ENCODE measurements at regions not wholly inside any gene's neighbourhood (a gene's known extent, or its start where the extent isn't known, plus 50 kb on each side); places are given as distances from the start of the nearest gene placed in this dataset.
"Not testable (repeated sequence)": the region's sequence is repeated elsewhere in the genome, so short reads cannot be mapped to it uniquely, and the experiment has no call there.

DNA sequence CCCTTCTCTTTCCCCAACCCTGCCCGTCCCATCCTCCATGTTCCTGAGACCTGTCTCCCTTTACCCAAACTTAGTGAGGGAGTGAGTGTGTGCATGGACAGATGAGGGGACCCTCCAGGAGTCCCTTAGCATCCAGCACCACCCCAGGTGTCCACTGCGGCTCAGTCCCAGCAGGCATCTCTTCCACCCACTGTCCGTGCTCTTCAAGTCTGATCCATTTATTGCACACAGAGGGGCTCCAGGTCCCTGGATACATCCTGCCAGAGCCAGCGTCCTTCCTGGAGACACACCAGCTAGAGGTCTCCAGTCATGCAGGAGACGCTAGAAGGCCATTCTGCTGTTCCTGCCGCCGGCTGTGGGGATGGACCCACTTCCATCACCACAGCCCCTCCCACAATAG is 239.2 kb downstream of the ADGRD1 start:
- DNase-seq (ENCODE audit: low spot score) (no peak), FAIRE-seq (no peak)

DNA sequence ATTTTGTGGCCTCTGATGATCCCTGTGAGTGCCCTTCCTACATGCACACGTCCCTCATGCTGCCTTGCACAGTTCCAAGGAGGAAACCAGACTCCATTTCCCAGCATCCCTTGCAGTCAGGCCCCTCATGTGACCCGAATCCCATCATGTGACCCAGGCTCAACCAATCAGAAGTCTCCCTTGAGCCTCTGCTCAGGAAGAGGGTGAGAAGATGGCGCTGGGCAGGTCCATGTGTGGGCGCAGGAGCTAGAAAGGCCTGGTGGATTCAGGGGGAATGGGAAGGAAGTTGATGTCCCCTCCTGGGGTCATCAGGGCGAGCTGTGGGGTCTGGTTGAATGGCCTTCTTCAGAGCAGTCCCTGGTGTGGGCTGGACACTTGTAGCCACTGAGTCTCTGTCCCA is 240.5 kb downstream of the ADGRD1 start:
- DNase-seq (ENCODE audit: low spot score) = no peak
- no peak for FAIRE-seq

DNA sequence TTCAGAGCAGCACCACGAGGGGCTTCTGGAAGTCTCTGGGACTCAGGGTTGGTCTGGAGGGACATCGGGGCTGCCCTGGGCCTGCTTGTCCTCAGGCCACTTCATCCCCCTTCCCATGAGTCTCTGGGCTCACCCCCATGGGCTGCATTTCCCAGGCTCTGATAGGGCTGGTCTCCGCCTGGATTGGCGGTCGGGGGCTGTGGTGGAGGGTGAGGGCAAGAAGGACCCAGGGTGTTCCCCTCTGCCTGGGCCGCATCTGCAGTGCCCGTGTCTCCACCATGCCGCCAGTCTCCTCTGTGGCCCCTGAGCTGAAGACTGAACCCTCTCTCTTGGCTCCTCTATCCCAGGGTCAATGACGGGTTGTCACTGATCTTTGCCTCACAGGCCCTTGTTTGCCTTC is 242.1 kb downstream of the ADGRD1 start:
- DNase-seq (ENCODE audit: low spot score) (no peak), FAIRE-seq (no peak)

DNA sequence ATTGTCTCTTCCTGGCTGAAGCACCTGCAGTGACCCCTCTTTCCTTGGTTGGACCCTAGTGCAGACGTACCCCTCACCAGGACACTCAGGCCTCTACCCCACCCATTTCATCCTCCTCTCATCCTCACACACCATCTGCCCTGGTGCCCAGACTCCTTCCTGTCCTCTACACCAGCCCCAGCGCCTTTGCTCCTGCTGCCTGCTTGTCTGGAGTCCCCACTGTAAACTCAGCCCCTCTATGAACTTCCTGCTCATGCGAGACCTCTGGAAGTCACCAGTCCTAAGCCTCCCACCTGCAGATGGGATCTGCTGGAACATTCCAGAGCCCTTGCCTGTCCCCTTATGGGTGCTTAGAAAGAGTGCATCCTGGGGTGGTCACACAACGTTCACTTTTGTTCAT is 242.5 kb downstream of the ADGRD1 start:
- FAIRE-seq (no peak), DNase-seq (ENCODE audit: low spot score) (no peak)

DNA sequence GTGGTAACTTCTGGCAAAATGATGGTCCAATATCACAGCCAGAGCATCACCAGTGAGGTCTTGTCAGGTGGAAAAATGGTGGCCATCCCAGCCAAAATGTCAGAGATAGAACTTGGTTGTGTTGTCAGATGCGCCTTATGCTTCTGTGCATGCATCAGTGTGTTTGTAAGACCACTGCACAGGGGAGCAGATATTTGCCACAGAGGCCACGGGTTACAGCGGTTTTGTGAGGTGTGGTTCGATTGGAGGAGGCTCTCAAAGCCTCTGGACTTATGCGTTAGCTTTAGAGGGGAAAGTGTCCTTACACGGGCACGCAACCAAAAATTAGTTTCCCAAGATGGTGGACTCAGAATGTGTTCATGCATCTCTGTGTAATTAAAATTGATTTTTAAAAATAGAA is 243.8 kb downstream of the ADGRD1 start:
- FAIRE-seq (no peak), DNase-seq (ENCODE audit: low spot score) (no peak)

- DNase-seq (ENCODE audit: low spot score) = no peak
- no peak for FAIRE-seq
These were observed 245.5 kb downstream of the ADGRD1 start for GRCh38 chr12:131199221-131199620.

GRCh38 chr12:131201912-131202311 is 248.2 kb downstream of the ADGRD1 start:
- peak; percentile 79 for FAIRE-seq
- DNase-seq (ENCODE audit: low spot score) = not testable (repeated sequence)

- FAIRE-seq = no peak
These were observed 249.1 kb downstream of the ADGRD1 start for GRCh38 chr12:131202592-131203378.

GRCh38 chr12:131203666-131204415 is 250.1 kb downstream of the ADGRD1 start:
- DNase-seq (ENCODE audit: low spot score) (no peak), FAIRE-seq (no peak)

More at GRCh38 chr12:131202592-131203378, 249.1 kb downstream of the ADGRD1 start:
- no peak for DNase-seq (ENCODE audit: low spot score)

DNA sequence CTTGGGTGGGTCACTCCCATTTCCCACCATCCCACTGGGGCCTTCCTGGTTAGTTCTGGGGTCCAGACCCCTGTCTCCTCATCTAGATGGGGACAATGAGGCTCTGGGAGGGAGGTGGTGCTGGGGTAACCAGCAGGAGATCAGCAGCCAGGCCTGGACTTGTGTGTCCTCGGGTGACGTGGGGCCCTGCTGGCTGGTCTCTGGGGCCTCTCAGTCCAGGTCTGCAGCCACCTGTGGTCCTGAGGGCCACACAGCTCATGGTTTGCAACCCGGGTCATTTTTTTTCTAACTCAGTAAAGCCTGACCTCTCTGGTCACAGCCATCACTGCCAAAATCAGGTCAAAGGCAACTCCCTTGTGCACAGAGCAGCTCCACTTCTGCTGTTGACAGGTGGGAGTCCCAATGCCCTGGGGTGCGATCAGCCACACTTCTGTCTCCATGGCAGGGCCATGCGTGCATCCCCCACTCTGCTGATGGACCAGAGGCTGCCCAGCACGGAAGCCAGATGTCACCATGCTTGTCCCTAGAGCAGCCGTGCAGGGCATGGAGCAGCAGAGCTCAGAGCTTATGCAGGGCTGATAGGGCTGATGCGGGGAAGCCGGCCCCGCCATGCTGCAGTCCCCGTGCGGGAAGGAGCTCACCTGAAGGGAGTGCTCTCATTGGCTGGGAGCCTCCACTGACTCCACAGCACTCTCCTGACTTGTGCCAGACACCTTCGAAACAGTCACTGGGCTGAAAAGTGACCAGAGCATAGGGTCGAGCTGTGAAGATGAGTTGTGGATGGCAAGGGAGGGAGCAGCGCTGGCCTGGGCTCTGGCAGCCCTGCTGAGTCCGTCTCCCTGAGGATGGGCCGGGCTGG is 250.9 kb downstream of the ADGRD1 start:
- FAIRE-seq (no peak), DNase-seq (ENCODE audit: low spot score) (no peak)

DNA sequence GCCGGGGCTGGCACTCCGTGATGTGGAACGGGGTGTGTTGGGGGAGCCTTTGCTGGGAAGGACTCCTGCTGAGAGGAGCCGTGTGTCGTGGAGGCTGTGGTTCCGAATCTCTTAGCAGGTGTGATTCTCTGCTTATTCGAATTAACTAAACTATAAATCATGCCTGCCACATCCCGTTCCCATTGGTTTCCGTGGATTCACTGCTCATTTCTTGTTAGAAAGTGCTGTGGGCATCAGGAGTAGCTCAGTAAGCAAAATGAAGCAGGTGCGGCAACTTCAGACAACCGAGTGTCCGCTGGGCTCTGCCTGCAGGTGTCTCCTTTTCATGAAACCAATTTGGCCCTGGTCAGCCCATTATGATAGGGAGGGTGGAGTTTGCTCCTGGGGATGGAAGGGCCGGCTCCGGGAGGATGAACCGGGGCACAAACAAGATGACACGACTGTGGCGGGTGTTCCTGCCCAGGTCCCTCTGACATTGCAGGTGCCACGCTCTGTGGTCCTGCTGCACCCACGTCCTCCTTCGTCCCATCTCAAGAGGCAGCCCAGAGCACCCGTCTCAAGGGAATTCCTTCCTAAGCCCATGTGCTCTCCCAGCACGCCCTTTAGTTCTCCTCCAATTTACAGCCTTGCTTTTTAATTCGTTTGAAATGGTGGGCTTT is 251.7 kb downstream of the ADGRD1 start:
- DNase-seq (ENCODE audit: low spot score); FAIRE-seq: not testable (repeated sequence)

DNA sequence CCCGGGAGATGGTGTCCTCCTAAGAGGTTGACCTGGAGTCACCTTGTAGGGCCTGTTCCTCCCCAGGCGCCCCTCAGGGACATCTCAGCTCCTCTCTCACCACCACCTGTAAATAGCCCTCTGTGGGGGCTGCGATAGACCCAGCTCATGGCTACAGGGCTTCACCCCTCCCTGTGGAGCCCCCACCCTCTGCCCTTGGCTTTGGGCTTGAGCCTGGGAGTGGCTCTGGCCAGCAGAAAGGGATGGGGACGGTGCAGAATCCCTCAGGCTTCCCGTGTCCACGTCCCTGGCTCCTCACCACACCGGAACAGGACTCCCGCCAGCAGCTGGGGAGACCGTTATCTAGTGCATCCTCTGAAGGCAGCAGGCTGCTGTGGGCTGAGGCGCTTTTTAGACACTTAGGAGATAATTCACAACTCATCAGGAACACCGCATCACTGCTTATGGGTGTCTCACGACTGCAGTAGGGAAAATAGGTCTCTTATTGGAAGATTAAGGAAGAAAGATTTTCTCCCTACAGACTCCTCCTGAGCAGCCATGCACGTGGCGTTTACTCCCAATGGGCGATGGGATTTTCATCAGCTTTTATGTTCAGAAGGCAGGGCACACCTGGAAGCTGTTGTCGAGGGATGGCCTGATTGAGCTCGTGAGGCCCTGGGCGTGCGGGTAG is 253.1 kb downstream of the ADGRD1 start:
- DNase-seq (ENCODE audit: low spot score) = not testable (repeated sequence)
- FAIRE-seq = peak; percentile 48

DNA sequence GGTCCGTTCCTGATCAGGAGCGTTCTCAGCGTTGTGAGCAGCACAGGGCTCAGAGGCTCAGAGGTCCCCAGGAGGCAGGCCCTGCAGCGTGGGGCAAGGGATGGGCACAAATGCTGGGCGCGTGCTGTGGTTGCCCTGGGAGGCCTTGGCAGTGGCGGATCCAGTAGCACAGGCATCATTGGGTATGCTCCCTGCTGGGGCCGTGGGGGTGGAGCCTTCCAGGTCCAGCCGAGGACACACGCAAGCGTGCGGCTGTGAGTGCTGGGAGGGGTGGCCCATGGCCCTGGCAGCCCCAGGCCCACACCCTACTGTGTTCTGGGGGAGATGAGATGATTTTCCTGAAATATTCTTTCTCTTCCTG is 253.6 kb downstream of the ADGRD1 start:
- not testable (repeated sequence) for FAIRE-seq; DNase-seq (ENCODE audit: low spot score)

- DNase-seq (ENCODE audit: low spot score); FAIRE-seq: not testable (repeated sequence)
These were observed 254.1 kb downstream of the ADGRD1 start for GRCh38 chr12:131207841-131208240.

- DNase-seq (ENCODE audit: low spot score) = no peak
- FAIRE-seq = no peak
These were observed 254.7 kb downstream of the ADGRD1 start for GRCh38 chr12:131208425-131208824.

DNA sequence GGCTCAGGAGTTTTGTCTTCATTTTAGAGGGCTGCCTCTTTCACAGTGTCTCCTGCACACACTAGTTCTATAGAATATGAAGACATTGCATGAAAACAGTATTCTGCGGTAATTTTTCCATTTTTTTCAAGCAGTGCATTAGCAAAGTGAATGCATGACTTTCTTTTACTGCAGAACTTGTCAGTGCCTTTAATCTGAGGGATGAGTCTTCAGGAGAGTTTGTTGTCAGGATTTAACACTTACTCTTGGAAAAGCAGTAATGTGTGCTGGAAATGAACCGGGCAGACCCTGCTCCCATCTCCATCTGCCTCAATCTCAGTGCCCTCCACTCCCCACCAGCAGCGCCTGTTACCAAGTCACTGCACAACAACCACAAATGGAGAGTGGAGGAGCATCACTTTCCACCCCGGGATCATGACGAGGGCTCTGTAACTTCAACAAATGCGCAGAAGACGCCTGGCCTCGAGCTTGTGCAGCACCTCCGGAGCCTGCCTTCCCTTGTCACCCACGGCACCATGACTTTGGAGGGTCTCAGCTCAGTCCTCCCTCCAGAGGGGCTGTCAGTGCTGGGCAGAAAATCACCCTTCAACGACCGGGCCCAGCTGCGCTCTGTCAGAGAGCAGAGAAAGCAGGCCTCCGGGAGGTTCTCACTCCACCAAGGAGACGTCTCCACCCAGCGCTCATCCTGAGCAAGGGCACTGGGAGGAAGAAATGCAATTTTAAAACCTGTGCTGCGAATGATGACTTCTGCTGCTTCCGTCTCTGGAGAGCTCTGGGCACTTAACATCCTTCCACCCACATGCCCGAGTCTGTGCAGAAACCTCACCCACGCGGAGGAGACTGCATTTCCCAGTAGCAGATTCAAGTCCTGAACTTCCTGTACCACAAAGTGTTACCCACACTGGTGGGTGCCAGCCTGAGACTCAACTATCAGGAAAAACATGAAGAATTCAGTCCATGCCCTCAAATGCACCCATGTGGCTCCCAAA is 255.7 kb downstream of the ADGRD1 start:
- FAIRE-seq (no peak), DNase-seq (ENCODE audit: low spot score) (no peak)

GRCh38 chr12:131210506-131211339 is 257.0 kb downstream of the ADGRD1 start:
- no peak for DNase-seq (ENCODE audit: low spot score)
- FAIRE-seq = no peak

- DNase-seq (ENCODE audit: low spot score) (no peak), FAIRE-seq (no peak)
These were observed 257.7 kb downstream of the ADGRD1 start for GRCh38 chr12:131211340-131211938.
